Smooth muscle cell (in vitro differentiated cells): ENCODE measurements at regions not wholly inside any gene's neighbourhood (a gene's known extent, or its start where the extent isn't known, plus 50 kb on each side); places are given as distances from the start of the nearest gene placed in this dataset.

Source experiments
- DNase-seq: peaks from one replicate; lab custom pipeline; 2025; ENCODE audit not compliant: unreplicated experiment; lab: John Stamatoyannopoulos, UW
- H2AFZ ChIP-seq: fragments of 200-600 bp; sonication (generic); 2 replicates; pipeline ENCODE4 v1.6.0; 2016; ENCODE audit warnings: antibody characterized with exemption, low read depth, mild to moderate bottlenecking
- H3F3A ChIP-seq: fragments of 200-600 bp; sonication (generic); 2 replicates; pipeline ENCODE4 v1.6.0; 2017; ENCODE audit warnings: antibody characterized with exemption, low read depth
- H3K27ac ChIP-seq: fragments of 200-600 bp; sonication (generic); 2 replicates; pipeline ENCODE4 v1.5.1; 2016; ENCODE audit warnings: low read depth, mild to moderate bottlenecking
- H3K27me3 ChIP-seq: fragments of 200-600 bp; sonication (generic); 2 replicates; pipeline ENCODE4 v1.6.1; 2016; ENCODE audit warnings: low read depth, mild to moderate bottlenecking
- H3K36me3 ChIP-seq: fragments of 200-600 bp; sonication (generic); 2 replicates; pipeline ENCODE4 v1.5.1; 2016; ENCODE audit warnings: low read depth
- H3K4me1 ChIP-seq: fragments of 200-600 bp; sonication (generic); 2 replicates; pipeline ENCODE4 v1.5.1; 2016; ENCODE audit warnings: low read depth
- H3K4me2 ChIP-seq: fragments of 200-600 bp; sonication (generic); 2 replicates; pipeline ENCODE4 v1.6.0; 2016; ENCODE audit warnings: mild to moderate bottlenecking
- H3K4me3 ChIP-seq: fragments of 200-600 bp; sonication (generic); 2 replicates; pipeline ENCODE4 v1.5.1; 2016; ENCODE audit warnings: mild to moderate bottlenecking
- H3K79me2 ChIP-seq: fragments of 200-600 bp; sonication (generic); 2 replicates; pipeline ENCODE4 v1.6.0; 2016; ENCODE audit warnings: low read depth, mild to moderate bottlenecking
- H3K9ac ChIP-seq: fragments of 200-600 bp; sonication (generic); 2 replicates; pipeline ENCODE4 v1.6.0; 2016; ENCODE audit warnings: low read depth
- H3K9me3 ChIP-seq: fragments of 200-600 bp; sonication (generic); replicated peaks from 2 replicates; pipeline ENCODE4 v1.5.1; 2016; ENCODE audit warnings: low read depth
- H4K20me1 ChIP-seq: fragments of 200-600 bp; sonication (generic); 2 replicates; pipeline ENCODE4 v1.6.0; 2016; ENCODE audit warnings: low read depth
- CTCF ChIP-seq: fragments of 200-600 bp; sonication (generic); IDR thresholded peaks from 2 replicates; pipeline ENCODE4 v1.5.1; 2017; ENCODE audit warnings: borderline replicate concordance, mild to moderate bottlenecking, antibody characterized with exemption; ENCODE audit not compliant: insufficient read depth, poor library complexity, severe bottlenecking
- WGBS: methylation state at CpG from one replicate; pipeline ENCODE4 v1.1.7; 2016; ENCODE audit warnings: low lambda C conversion rate; 5-methylcytosine and 5-hydroxymethylcytosine counted together

GRCh38 chr10:37707829-37708578 lies 149.4 kb downstream of the ZNF248 start:
- Histone ChIP-seq H3K9ac (no peak overlapping the region), H3K36me3 (no peaks in the 10 kb centered on the region), H3F3A (no peaks in the 10 kb centered on the region), H3K4me1 (no peaks in the 10 kb centered on the region), H3K4me3 (no peak overlapping the region), H2AFZ (no peak overlapping the region), H3K27me3 (no peaks in the 10 kb centered on the region), H3K4me2 (no peak overlapping the region), H3K9me3 (no peaks in the 10 kb centered on the region), H3K27ac (no peak overlapping the region), H3K79me2 (no peaks in the 10 kb centered on the region), H4K20me1 (no peaks in the 10 kb centered on the region)
- DNase-seq, result no peak
- 56% methylated on average over 2 of the region's 2 CpGs for WGBS
- no peak for TF ChIP-seq CTCF

DNA sequence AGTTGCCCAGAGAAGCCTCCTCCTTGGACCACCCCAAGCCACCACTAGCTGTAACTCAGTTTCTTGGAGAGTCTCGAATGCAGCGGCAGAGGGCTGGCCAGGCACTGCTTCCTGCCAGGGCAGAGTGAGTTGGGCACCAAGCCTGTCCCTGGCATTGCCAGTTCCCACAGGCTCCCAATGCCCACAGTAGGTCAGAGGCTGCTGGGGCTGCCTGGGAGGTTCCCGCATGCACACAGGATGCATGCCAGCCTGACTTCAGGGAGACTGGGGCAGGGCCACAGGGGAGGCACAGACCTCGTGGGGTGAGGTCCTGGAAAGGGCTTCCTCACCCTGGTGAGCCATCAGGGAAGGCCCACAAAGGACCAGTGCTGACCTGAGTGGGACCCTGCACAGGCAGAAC lies 152.8 kb downstream of the ZNF248 start:
- no peaks in the 10 kb centered on the region for H3K27me3 ChIP-seq
- H4K20me1 ChIP-seq, result no peaks in the 10 kb centered on the region
- no peaks in the 10 kb centered on the region for H3K9me3 ChIP-seq
- no peak overlapping the region for H3K4me3 ChIP-seq
- no peaks in the 10 kb centered on the region for H3K4me1 ChIP-seq
- no peak overlapping the region for H3K27ac ChIP-seq
- no peak for TF ChIP-seq CTCF
- no peak overlapping the region for H3K4me2 ChIP-seq
- H3K79me2 ChIP-seq, result no peaks in the 10 kb centered on the region
- no peak overlapping the region for H2AFZ ChIP-seq
- WGBS, result 69% methylated on average over 4 of the region's 4 CpGs
- H3K36me3 ChIP-seq, result no peaks in the 10 kb centered on the region
- H3F3A ChIP-seq, result no peaks in the 10 kb centered on the region
- no peak for DNase-seq
- H3K9ac ChIP-seq, result no peak overlapping the region

- no peak for TF ChIP-seq CTCF
- WGBS, result 74% methylated on average over 4 of the region's 4 CpGs
- no peak overlapping the region for H2AFZ ChIP-seq
- no peak for DNase-seq
- no peaks in the 10 kb centered on the region for H3K4me1 ChIP-seq
- H3K9me3 ChIP-seq, result no peaks in the 10 kb centered on the region
- no peaks in the 10 kb centered on the region for H3K36me3 ChIP-seq
- no peak overlapping the region for H3K4me2 ChIP-seq
- no peak overlapping the region for H3K27ac ChIP-seq
- no peaks in the 10 kb centered on the region for H3K27me3 ChIP-seq
- no peaks in the 10 kb centered on the region for H3K79me2 ChIP-seq
- no peak overlapping the region for H3K9ac ChIP-seq
- H3K4me3 ChIP-seq, result no peak overlapping the region
- H3F3A ChIP-seq, result no peaks in the 10 kb centered on the region
- no peaks in the 10 kb centered on the region for H4K20me1 ChIP-seq
Observed at GRCh38 chr10:37703833-37704382, 153.5 kb downstream of the ZNF248 start.

- no peaks in the 10 kb centered on the region for H3K79me2 ChIP-seq
- no peaks in the 10 kb centered on the region for H3K4me1 ChIP-seq
- no peaks in the 10 kb centered on the region for H3K27me3 ChIP-seq
- DNase-seq, result no peak
- H2AFZ ChIP-seq, result no peak overlapping the region
- H3K27ac ChIP-seq, result no peak overlapping the region
- H3K36me3 ChIP-seq, result no peaks in the 10 kb centered on the region
- no peak overlapping the region for H3K4me3 ChIP-seq
- no peaks in the 10 kb centered on the region for H3F3A ChIP-seq
- WGBS, result 65% methylated on average over 4 of the region's 4 CpGs
- H4K20me1 ChIP-seq, result no peaks in the 10 kb centered on the region
- no peaks in the 10 kb centered on the region for H3K9me3 ChIP-seq
- no peak overlapping the region for H3K9ac ChIP-seq
- TF ChIP-seq CTCF, result no peak
- no peak overlapping the region for H3K4me2 ChIP-seq
Observed at GRCh38 chr10:37703114-37703513, 154.3 kb downstream of the ZNF248 start.
